Cardiac muscle cell (in vitro differentiated cells and primary cell): ENCODE measurements at regions not wholly inside any gene's neighbourhood (a gene's known extent, or its start where the extent isn't known, plus 50 kb on each side); places are given as distances from the start of the nearest gene placed in this dataset.
A peak's percentile ranks its signal among the peaks of the same experiment; 100 is the strongest.

ENCODE experiments used
- DNase-seq, 2 donors: peaks; one replicate each; pipeline versions ENCODE4 v3.0.0 to v3.0.0-alpha.2; 2010 to 2017; ENCODE audit warnings: low read depth in 1 of 2, low spot score in 1 of 2
- H3K27ac ChIP-seq: fragments of 200-600 bp; sonication (generic); 2 replicates; pipeline ENCODE4 v1.5.1; 2016
- H3K27me3 ChIP-seq: fragments of 200-600 bp; sonication (generic); 2 replicates; pipeline ENCODE4 v1.6.0; 2016; ENCODE audit warnings: control low read depth
- H3K36me3 ChIP-seq: fragments of 200-600 bp; sonication (generic); 2 replicates; pipeline ENCODE4 v1.5.1; 2016; ENCODE audit warnings: control low read depth
- H3K4me1 ChIP-seq: fragments of 200-600 bp; sonication (generic); 2 replicates; pipeline ENCODE4 v1.8.1; 2017; ENCODE audit warnings: low read depth, mild to moderate bottlenecking, mixed run types
- H3K4me3 ChIP-seq: fragments of 200-600 bp; sonication (generic); 2 replicates; pipeline ENCODE4 v1.5.1; 2016; ENCODE audit warnings: mild to moderate bottlenecking
- H3K9me3 ChIP-seq: fragments of 200-600 bp; sonication (generic); 2 replicates; pipeline ENCODE4 v1.5.1; 2017; ENCODE audit warnings: low read depth, mild to moderate bottlenecking, control low read depth
- CTCF ChIP-seq: IDR thresholded peaks from 2 replicates; pipeline ENCODE4 v1.5.1; 2012; ENCODE audit warnings: low read depth, mild to moderate bottlenecking, low read length

- H3K4me1 ChIP-seq: no peaks in the 10 kb centered on the region
- H3K27me3 ChIP-seq: no peaks in the 10 kb centered on the region
- no peak for DNase-seq
- no peak overlapping the region for H3K27ac ChIP-seq
- no peaks in the 10 kb centered on the region for H3K9me3 ChIP-seq
- H3K4me3 ChIP-seq: no peak overlapping the region
- H3K36me3 ChIP-seq: no peaks in the 10 kb centered on the region
- TF ChIP-seq CTCF: no peak
Observed at GRCh38 chr9:29668732-29669131, 2095.5 kb upstream of the C9orf72 start.

- Histone ChIP-seq H3K27me3 (no peaks in the 10 kb centered on the region), H3K36me3 (no peaks in the 10 kb centered on the region), H3K27ac (no peak overlapping the region), H3K4me1 (no peaks in the 10 kb centered on the region), H3K4me3 (no peak overlapping the region), H3K9me3 (no peaks in the 10 kb centered on the region)
- DNase-seq: no peak
- no peak for TF ChIP-seq CTCF
Observed at GRCh38 chr9:29669613-29670012, 2096.3 kb upstream of the C9orf72 start.

- Histone ChIP-seq H3K27ac (no peak overlapping the region), H3K4me1 (no peaks in the 10 kb centered on the region), H3K9me3 (no peaks in the 10 kb centered on the region), H3K36me3 (no peaks in the 10 kb centered on the region), H3K4me3 (no peak overlapping the region), H3K27me3 (no peaks in the 10 kb centered on the region)
- TF ChIP-seq CTCF: no peak
- DNase-seq: no peak
Observed at GRCh38 chr9:29685531-29685930, 2112.2 kb upstream of the C9orf72 start.

- no peaks in the 10 kb centered on the region for H3K36me3 ChIP-seq
- DNase-seq: no peak
- TF ChIP-seq CTCF: no peak
- H3K4me1 ChIP-seq: no peaks in the 10 kb centered on the region
- H3K27me3 ChIP-seq: no peaks in the 10 kb centered on the region
- no peak overlapping the region for H3K4me3 ChIP-seq
- H3K27ac ChIP-seq: no peak overlapping the region
- H3K9me3 ChIP-seq: no peaks in the 10 kb centered on the region
Observed at GRCh38 chr9:29691145-29691544, 2117.9 kb upstream of the C9orf72 start.

GRCh38 chr9:29691758-29692407 lies 2118.6 kb upstream of the C9orf72 start:
- H3K27ac ChIP-seq: no peak overlapping the region
- H3K36me3 ChIP-seq: no peaks in the 10 kb centered on the region
- DNase-seq: peak; percentile 44 to 69
- H3K9me3 ChIP-seq: no peaks in the 10 kb centered on the region
- H3K4me1 ChIP-seq: no peaks in the 10 kb centered on the region
- H3K27me3 ChIP-seq: no peaks in the 10 kb centered on the region
- H3K4me3 ChIP-seq: no peak overlapping the region
- peak; percentile 42 for TF ChIP-seq CTCF
